ENCODE measurements at regions not wholly inside any gene's neighbourhood (a gene's known extent, or its start where the extent isn't known, plus 50 kb on each side); places are given as distances from the start of the nearest gene placed in this dataset.

DNA sequence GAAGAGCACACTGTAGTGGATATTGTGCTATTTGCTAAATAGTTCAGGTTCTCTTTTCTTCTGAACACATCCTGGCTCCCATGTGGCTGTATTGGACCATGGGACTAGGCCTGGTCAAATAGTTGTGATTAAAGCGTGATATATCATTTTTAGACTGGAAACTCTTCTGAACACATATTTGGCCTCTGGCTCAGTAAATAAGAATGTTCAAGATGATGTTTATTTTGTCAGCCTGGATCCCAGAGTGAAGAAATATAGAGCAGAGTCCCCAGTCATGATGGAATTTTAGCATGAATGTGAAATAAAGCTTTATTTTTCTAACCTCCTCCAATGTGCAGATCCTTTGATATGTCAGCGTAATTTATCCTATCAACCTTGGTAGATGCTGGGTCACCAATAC, 542.6 kb downstream of the ADGRL2 start:
- intact Hi-C loops (cut with DNase I): no loop called here
- H3K4me3 ChIP-seq: no peak overlapping the region
- WGBS: 83% methylated on average over 2 of the region's 2 CpGs

DNA sequence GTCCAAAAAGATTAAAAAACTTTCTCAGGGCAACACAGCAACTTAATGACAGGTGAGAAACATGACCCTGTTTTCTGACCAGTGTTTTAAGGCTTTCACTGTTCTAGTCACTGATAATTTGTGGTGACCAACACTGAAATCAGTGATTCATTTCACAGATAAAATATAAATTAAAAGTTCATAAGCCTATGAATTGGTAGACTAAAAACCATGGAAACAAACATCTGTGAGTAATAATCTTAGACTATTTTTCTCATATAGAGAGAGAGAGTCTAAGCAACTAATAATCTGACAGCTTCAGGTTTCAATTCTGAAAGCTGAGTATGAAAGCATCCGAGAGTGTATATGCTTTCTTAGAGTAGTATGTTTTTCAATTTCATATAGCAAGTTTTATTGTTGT, 536.9 kb downstream of the ADGRL2 start:
- Histone ChIP-seq H3K36me3 (no peaks in the 10 kb centered on the region), H3K9me3 (no peaks in the 10 kb centered on the region), H3K27ac (replicated peaks in 1 of 4) (no peak overlapping the region), H3K4me1 (no peaks in the 10 kb centered on the region), H3K27me3 (no peaks in the 10 kb centered on the region), H3K4me3 (no peak overlapping the region)
- TF ChIP-seq EP300 (IDR thresholded peaks at IDR 0.05) (no peak), POLR2AphosphoS5 (IDR thresholded peaks at IDR 0.05) (no peak), POLR2A (IDR thresholded peaks at IDR 0.05; ENCODE audit: low read depth) (no peak)
- TF ChIP-seq, protein P1, sequence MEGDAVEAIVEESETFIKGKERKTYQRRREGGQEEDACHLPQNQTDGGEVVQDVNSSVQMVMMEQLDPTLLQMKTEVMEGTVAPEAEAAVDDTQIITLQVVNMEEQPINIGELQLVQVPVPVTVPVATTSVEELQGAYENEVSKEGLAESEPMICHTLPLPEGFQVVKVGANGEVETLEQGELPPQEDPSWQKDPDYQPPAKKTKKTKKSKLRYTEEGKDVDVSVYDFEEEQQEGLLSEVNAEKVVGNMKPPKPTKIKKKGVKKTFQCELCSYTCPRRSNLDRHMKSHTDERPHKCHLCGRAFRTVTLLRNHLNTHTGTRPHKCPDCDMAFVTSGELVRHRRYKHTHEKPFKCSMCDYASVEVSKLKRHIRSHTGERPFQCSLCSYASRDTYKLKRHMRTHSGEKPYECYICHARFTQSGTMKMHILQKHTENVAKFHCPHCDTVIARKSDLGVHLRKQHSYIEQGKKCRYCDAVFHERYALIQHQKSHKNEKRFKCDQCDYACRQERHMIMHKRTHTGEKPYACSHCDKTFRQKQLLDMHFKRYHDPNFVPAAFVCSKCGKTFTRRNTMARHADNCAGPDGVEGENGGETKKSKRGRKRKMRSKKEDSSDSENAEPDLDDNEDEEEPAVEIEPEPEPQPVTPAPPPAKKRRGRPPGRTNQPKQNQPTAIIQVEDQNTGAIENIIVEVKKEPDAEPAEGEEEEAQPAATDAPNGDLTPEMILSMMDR (IDR thresholded peaks at IDR 0.05): no peak
- intact Hi-C loops (cut with DNase I): no loop called here
- DNase-seq (ENCODE audit: extremely low spot score): no peak
- WGBS: 97% methylated on average over 1 of the region's 1 CpG

More for the DNA sequence above, 542.6 kb downstream of the ADGRL2 start:
- TF ChIP-seq, protein P1 (IDR thresholded peaks at IDR 0.05): no peak
- no peak for TF ChIP-seq EP300 (IDR thresholded peaks at IDR 0.05)
- no peak for TF ChIP-seq POLR2A (IDR thresholded peaks at IDR 0.05; ENCODE audit: low read depth)
- no peak for TF ChIP-seq POLR2AphosphoS5 (IDR thresholded peaks at IDR 0.05)
- H3K27ac ChIP-seq (replicated peaks in 1 of 4): no peak overlapping the region
- H3K9me3 ChIP-seq: no peaks in the 10 kb centered on the region
- no peaks in the 10 kb centered on the region for H3K27me3 ChIP-seq
- H3K36me3 ChIP-seq: no peaks in the 10 kb centered on the region
- no peak for DNase-seq (ENCODE audit: extremely low spot score)
- peaks cover 0 to 6% (median 0%) of the 10 kb centered on the region in 4 donors for H3K4me1 ChIP-seq

DNA sequence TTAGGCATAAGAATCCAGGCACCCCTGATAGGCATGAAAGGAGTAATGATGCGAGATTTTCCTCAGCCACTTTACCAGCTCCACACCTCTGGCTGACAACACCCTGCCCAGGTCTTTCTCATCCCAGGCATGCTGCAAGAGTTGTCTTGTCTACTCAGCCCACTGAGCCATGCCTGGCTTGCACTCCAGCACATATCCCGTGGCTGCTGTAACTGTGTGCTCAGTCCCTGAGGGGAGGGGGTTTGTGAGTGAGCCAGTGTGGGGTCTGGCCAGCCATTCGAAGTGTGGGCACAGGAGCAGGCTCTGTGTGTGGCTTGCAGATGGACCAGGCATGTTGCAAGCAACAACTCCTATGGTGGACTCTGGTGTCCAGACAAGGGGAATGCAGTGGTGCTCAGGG, 529.6 kb downstream of the ADGRL2 start:
- Histone ChIP-seq H3K9me3 (no peaks in the 10 kb centered on the region), H3K36me3 (no peaks in the 10 kb centered on the region), H3K4me1 (no peaks in the 10 kb centered on the region), H3K4me3 (no peak overlapping the region), H3K27me3 (no peaks in the 10 kb centered on the region), H3K27ac (replicated peaks in 1 of 4) (no peak overlapping the region)
- no peak for DNase-seq (ENCODE audit: extremely low spot score)
- intact Hi-C loops (cut with DNase I): no loop called here
- 89% methylated on average over 3 of the region's 3 CpGs for WGBS
- TF ChIP-seq EP300 (IDR thresholded peaks at IDR 0.05) (no peak), POLR2A (IDR thresholded peaks at IDR 0.05; ENCODE audit: low read depth) (no peak), POLR2AphosphoS5 (IDR thresholded peaks at IDR 0.05) (no peak)
- TF ChIP-seq, protein P1 (IDR thresholded peaks at IDR 0.05): no peak

DNA sequence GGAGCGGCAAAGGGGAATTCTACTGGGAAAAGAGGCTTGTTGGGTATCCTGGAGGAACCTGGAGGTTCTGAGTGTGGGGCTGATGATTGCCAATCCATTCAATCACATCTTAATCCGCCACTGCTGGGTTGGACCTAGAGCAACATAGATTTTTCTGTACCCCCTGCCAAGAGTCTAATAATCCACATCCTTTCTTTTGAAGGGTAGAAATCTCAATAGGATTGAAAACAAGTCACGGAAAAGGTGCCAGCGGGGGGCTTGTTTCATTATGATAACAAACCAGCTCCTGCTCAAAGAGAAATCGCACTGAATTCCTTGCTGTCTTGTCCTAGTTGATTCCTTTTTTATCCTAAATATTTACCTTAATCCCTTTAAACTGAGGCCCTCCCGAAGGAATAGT, 528.5 kb downstream of the ADGRL2 start:
- Histone ChIP-seq H3K4me1 (no peaks in the 10 kb centered on the region), H3K36me3 (no peaks in the 10 kb centered on the region), H3K9me3 (no peaks in the 10 kb centered on the region), H3K27me3 (no peaks in the 10 kb centered on the region), H3K4me3 (no peak overlapping the region), H3K27ac (replicated peaks in 1 of 4) (no peak overlapping the region)
- no peak for TF ChIP-seq POLR2A (IDR thresholded peaks at IDR 0.05; ENCODE audit: low read depth)
- TF ChIP-seq POLR2AphosphoS5 (IDR thresholded peaks at IDR 0.05): no peak
- TF ChIP-seq EP300 (IDR thresholded peaks at IDR 0.05): no peak
- TF ChIP-seq, protein P1 (IDR thresholded peaks at IDR 0.05): no peak
- no peak for DNase-seq (ENCODE audit: extremely low spot score)
- intact Hi-C loops (cut with DNase I): no loop called here
- WGBS: 84% methylated on average over 6 of the region's 6 CpGs

DNA sequence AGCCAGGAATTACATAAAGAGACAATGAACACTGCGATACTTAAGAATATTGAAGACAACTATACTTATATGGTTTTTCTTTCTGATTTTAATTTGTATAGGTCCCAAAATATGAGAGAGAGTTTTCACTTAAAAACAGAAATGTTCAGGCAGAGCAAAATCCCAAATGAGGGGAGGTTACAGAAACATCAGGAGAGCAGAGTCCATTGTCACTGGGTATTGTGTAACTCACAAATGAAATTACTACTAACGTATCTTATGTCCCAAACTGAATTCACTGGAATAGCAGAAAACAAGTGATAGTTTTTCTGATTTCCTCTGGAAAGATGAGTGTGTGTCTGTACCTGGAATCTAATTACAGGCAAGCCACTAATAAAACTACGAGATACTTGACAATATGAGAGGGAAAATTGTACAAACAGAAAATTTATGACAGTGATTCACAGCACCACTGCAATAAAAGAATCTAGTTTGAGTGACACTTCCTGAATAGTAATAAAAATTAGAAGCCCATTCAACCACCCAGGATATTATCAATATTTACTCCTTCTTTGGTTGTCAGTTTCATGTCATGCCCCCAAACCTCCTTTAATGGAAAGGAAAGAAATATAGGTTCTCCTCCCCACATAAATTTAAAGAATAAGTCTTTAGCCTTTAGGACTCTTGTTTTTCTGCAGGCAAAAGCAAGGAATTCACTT, 522.6 kb downstream of the ADGRL2 start:
- H3K27me3 ChIP-seq: no peaks in the 10 kb centered on the region
- H3K4me3 ChIP-seq: no peak overlapping the region
- intact Hi-C loops (cut with DNase I): no loop called here
- DNase-seq (ENCODE audit: extremely low spot score): no peak
- H3K9me3 ChIP-seq: no peaks in the 10 kb centered on the region
- H3K36me3 ChIP-seq: no peaks in the 10 kb centered on the region
- H3K27ac ChIP-seq (replicated peaks in 1 of 4): no peak overlapping the region
- TF ChIP-seq POLR2AphosphoS5 (IDR thresholded peaks at IDR 0.05) (no peak), POLR2A (IDR thresholded peaks at IDR 0.05; ENCODE audit: low read depth) (no peak), EP300 (IDR thresholded peaks at IDR 0.05) (no peak)
- TF ChIP-seq, protein P1 (IDR thresholded peaks at IDR 0.05): no peak
- no peaks in the 10 kb centered on the region for H3K4me1 ChIP-seq
- 88% methylated on average over 3 of the region's 3 CpGs for WGBS
